ENCODE measurements at regions not wholly inside any gene's neighbourhood (a gene's known extent, or its start where the extent isn't known, plus 50 kb on each side); places are given as distances from the start of the nearest gene placed in this dataset.

DNA sequence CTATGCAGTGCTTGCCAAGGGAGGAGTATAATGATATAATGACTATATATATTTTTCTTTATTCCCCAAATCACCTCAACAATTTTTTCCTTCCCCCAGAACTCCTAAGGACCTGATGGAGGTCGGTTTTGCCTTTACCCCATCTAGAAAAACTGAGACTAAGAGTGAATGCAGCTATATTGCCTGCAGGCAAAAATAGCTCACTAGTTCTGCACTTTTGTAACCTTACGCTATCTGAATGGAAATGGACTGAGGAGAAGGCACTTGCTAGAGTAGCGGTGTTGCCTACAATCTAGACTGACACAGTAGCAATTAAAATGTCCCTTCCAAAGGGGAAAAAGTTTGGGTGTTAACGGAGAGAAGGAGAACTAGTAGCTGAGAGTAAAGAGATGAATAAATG, 379.5 kb upstream of the SEMA6D start:
- Histone ChIP-seq H3K9me3 (ENCODE audit: control insufficient read depth, insufficient read depth, low read depth, low read length) (no peaks in the 10 kb centered on the region), H3K27me3 (ENCODE audit: control insufficient read depth, insufficient read depth, low read length) (no peaks in the 10 kb centered on the region), H3K4me3 (ENCODE audit: low read depth in 2 of 2, low read length in 2 of 2) (no peak overlapping the region), H3K27ac (ENCODE audit: low read length) (no peak overlapping the region), H3K36me3 (ENCODE audit: control insufficient read depth, insufficient read depth, low read length) (no peaks in the 10 kb centered on the region), H3K4me1 (ENCODE audit: control insufficient read depth, insufficient read depth, low read length) (no peaks in the 10 kb centered on the region)
- DNase-seq (ENCODE audit: low read depth, low spot score) (no peak), ATAC-seq (no peak)
- in situ Hi-C loops (cut with HindIII; ENCODE audit: low pct_unique_long_range_greater_than_20kb, low sequenced_read_pairs) (no loop called here), intact Hi-C loops (cut with micrococcal nuclease; ENCODE audit: unreplicated experiment) (no loop called here)
- TF ChIP-seq, protein P1, sequence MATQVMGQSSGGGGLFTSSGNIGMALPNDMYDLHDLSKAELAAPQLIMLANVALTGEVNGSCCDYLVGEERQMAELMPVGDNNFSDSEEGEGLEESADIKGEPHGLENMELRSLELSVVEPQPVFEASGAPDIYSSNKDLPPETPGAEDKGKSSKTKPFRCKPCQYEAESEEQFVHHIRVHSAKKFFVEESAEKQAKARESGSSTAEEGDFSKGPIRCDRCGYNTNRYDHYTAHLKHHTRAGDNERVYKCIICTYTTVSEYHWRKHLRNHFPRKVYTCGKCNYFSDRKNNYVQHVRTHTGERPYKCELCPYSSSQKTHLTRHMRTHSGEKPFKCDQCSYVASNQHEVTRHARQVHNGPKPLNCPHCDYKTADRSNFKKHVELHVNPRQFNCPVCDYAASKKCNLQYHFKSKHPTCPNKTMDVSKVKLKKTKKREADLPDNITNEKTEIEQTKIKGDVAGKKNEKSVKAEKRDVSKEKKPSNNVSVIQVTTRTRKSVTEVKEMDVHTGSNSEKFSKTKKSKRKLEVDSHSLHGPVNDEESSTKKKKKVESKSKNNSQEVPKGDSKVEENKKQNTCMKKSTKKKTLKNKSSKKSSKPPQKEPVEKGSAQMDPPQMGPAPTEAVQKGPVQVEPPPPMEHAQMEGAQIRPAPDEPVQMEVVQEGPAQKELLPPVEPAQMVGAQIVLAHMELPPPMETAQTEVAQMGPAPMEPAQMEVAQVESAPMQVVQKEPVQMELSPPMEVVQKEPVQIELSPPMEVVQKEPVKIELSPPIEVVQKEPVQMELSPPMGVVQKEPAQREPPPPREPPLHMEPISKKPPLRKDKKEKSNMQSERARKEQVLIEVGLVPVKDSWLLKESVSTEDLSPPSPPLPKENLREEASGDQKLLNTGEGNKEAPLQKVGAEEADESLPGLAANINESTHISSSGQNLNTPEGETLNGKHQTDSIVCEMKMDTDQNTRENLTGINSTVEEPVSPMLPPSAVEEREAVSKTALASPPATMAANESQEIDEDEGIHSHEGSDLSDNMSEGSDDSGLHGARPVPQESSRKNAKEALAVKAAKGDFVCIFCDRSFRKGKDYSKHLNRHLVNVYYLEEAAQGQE (IDR thresholded peaks at IDR 0.05; ENCODE audit: insufficient read depth in 1 of 2, low read depth in 2 of 2, low read length in 1 of 2) = no peak
- TF ChIP-seq TCF7L2 (IDR thresholded peaks at IDR 0.05; ENCODE audit: low read depth, low read length) (no peak), CTCF (IDR thresholded peaks at IDR 0.05) (no peak), SIN3A (IDR thresholded peaks at IDR 0.05; ENCODE audit: borderline replicate concordance, insufficient read depth, low read depth, low read length) (no peak), POLR2AphosphoS5 (IDR thresholded peaks at IDR 0.05; ENCODE audit: low read depth, low read length) (no peak)
- BruUV-seq (replicated peaks) = no TSS peak
- POLR2A ChIA-PET = no interaction called here
- CTCF ChIA-PET = no interaction called here

DNA sequence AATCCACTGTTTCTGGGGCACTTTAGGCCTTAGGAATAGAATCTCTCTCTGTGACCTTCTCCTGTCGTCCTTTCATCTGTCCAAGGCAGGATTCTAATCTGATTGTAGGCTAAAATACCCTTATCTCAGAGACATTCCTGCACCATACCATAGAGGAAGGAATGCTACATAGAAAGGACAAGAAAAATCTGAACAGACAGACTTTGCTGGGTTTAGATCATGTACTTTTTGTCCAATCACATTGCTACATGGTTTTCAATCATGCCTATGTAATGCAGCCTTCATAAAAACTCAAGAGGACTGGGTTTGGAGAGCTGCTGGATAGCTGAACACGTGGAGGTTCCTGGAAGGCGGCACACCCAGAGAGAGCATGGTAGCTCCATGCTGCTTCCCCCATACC, 378.5 kb upstream of the SEMA6D start:
- Histone ChIP-seq H3K4me1 (ENCODE audit: control insufficient read depth, insufficient read depth, low read length) (no peaks in the 10 kb centered on the region), H3K27me3 (ENCODE audit: control insufficient read depth, insufficient read depth, low read length) (no peaks in the 10 kb centered on the region), H3K36me3 (ENCODE audit: control insufficient read depth, insufficient read depth, low read length) (no peaks in the 10 kb centered on the region), H3K9me3 (ENCODE audit: control insufficient read depth, insufficient read depth, low read depth, low read length) (no peaks in the 10 kb centered on the region), H3K4me3 (ENCODE audit: low read depth in 2 of 2, low read length in 2 of 2) (no peak overlapping the region), H3K27ac (ENCODE audit: low read length) (no peak overlapping the region)
- DNase-seq (ENCODE audit: low read depth, low spot score) = no peak
- ChIA-PET CTCF (no interaction called here), POLR2A (no interaction called here)
- BruUV-seq (replicated peaks) = no TSS peak
- in situ Hi-C loops (cut with HindIII; ENCODE audit: low pct_unique_long_range_greater_than_20kb, low sequenced_read_pairs) = no loop called here
- no peak for TF ChIP-seq SIN3A (IDR thresholded peaks at IDR 0.05; ENCODE audit: borderline replicate concordance, insufficient read depth, low read depth, low read length)
- intact Hi-C loops (cut with micrococcal nuclease; ENCODE audit: unreplicated experiment) = no loop called here
- ATAC-seq = no peak

DNA sequence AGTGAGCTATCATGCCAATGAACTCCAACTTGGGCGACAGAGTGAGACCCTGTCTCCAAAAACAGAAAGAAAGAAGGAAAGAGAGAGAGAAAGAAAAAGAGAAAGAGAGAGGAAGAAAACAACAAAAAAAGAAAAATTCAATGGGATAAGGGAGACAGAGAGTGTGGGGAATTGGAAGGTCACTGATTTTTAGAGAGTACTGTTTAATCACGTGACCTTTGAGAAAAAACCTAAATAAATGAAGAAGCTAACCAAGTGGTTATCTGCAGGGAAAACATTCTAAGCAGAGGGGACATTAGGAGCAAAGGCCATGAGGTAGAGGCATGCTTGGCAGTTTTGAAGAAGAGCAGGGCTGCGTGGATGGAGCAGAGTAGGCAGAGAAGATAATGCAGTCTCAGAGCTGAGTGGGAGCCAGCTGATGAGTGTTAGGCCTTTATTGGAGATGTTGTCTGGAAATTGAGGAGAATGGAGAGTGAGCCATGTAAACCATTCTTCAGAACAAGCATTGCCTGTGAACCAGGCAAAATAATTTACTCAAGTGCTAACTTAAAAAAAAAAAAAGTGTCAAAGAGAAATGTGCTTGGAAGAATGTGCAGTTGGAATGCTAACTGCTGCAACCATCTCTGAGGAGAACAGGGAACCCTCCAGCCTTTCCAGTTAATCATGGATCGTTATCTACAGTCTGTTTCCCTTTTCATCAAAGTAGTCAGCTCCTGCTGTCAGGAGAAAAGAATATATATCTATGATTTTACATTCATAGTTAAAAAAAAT, 377.3 kb upstream of the SEMA6D start:
- Histone ChIP-seq H3K9me3 (ENCODE audit: control insufficient read depth, insufficient read depth, low read depth, low read length) (no peaks in the 10 kb centered on the region), H3K4me3 (ENCODE audit: low read depth in 2 of 2, low read length in 2 of 2) (no peak overlapping the region), H3K27ac (ENCODE audit: low read length) (no peak overlapping the region), H3K27me3 (ENCODE audit: control insufficient read depth, insufficient read depth, low read length) (no peaks in the 10 kb centered on the region), H3K36me3 (ENCODE audit: control insufficient read depth, insufficient read depth, low read length) (no peaks in the 10 kb centered on the region), H3K4me1 (ENCODE audit: control insufficient read depth, insufficient read depth, low read length) (no peaks in the 10 kb centered on the region)
- no TSS peak for BruUV-seq (replicated peaks)
- CTCF ChIA-PET = no interaction called here
- POLR2A ChIA-PET = interaction anchor here (0.6 kb wide), 1 partner anchor 54 kb away, joined by 3 read pairs; no protein-coding TSS in a partner anchor
- TF ChIP-seq, protein P1 (IDR thresholded peaks at IDR 0.05; ENCODE audit: insufficient read depth in 1 of 2, low read depth in 2 of 2, low read length in 1 of 2) = no peak
- no peak for TF ChIP-seq SIN3A (IDR thresholded peaks at IDR 0.05; ENCODE audit: borderline replicate concordance, insufficient read depth, low read depth, low read length)
- TF ChIP-seq TCF7L2 (IDR thresholded peaks at IDR 0.05; ENCODE audit: low read depth, low read length) = no peak
- no peak for TF ChIP-seq POLR2AphosphoS5 (IDR thresholded peaks at IDR 0.05; ENCODE audit: low read depth, low read length)
- TF ChIP-seq CTCF (IDR thresholded peaks at IDR 0.05) = no peak
- intact Hi-C loops (cut with micrococcal nuclease; ENCODE audit: unreplicated experiment) = no loop called here
- no peak for ATAC-seq
- in situ Hi-C loops (cut with HindIII; ENCODE audit: low pct_unique_long_range_greater_than_20kb, low sequenced_read_pairs) = no loop called here
- no peak for DNase-seq (ENCODE audit: low read depth, low spot score)
